ENCODE measurements at regions not wholly inside any gene's neighbourhood (a gene's known extent, or its start where the extent isn't known, plus 50 kb on each side); places are given as distances from the start of the nearest gene placed in this dataset.

DNA sequence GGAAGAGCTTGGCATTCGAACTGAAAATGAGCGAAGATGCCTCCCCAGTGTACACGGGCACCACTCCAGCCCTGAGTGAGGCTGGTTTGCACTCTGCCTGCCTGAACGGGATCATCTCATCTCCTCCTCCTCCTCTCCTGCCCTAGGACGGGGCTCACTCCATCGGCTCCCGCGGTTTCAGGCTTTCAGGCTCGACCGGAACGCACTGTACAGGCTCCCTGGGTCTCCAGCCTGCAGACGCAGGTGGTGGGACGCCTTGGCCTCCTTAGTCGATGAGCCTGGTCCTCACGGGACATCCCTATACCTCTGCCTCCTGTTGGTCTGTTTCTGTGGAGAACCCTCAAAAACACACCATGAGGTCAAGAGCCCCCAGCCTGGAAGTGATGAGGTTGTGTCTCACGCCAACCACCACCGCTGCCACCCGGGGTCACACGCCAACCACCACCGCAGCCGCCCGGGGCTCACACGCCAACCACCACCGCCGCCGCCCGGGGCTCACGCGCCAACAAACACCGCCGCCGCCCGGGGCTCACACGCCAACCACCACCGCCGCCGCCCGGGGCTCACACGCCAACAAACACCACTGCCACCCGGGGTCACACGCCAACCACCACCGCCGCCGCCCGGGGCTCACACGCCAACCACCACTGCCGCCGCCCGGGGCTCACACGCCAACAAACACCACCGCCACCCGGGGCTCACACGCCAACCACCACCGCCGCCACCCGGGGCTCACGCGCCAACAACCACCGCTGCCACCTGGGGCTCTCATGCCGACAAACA lies 56.3 kb downstream of the FOXL3 start:
- TF ChIP-seq, protein P1, sequence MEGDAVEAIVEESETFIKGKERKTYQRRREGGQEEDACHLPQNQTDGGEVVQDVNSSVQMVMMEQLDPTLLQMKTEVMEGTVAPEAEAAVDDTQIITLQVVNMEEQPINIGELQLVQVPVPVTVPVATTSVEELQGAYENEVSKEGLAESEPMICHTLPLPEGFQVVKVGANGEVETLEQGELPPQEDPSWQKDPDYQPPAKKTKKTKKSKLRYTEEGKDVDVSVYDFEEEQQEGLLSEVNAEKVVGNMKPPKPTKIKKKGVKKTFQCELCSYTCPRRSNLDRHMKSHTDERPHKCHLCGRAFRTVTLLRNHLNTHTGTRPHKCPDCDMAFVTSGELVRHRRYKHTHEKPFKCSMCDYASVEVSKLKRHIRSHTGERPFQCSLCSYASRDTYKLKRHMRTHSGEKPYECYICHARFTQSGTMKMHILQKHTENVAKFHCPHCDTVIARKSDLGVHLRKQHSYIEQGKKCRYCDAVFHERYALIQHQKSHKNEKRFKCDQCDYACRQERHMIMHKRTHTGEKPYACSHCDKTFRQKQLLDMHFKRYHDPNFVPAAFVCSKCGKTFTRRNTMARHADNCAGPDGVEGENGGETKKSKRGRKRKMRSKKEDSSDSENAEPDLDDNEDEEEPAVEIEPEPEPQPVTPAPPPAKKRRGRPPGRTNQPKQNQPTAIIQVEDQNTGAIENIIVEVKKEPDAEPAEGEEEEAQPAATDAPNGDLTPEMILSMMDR (IDR thresholded peaks at IDR 0.05 in 8 of 11, conservative IDR thresholded peaks at IDR 0.05 in 3 of 11): no peak
- no peak for TF ChIP-seq POLR2A (IDR thresholded peaks at IDR 0.05)
